ENCODE measurements at regions not wholly inside any gene's neighbourhood (a gene's known extent, or its start where the extent isn't known, plus 50 kb on each side); places are given as distances from the start of the nearest gene placed in this dataset.

GRCh38 chr5:11973469-11973868 lies 69.2 kb upstream of the CTNND2 start:
- in situ Hi-C loops (cut with HindIII; ENCODE audit: low sequenced_read_pairs), result no loop called here

GRCh38 chr5:11963227-11963626 lies 59.0 kb upstream of the CTNND2 start:
- in situ Hi-C loops (cut with HindIII; ENCODE audit: low sequenced_read_pairs), result no loop called here

- in situ Hi-C loops (cut with HindIII; ENCODE audit: low sequenced_read_pairs), result no loop called here
Observed at GRCh38 chr5:11962122-11962521, 57.9 kb upstream of the CTNND2 start.

DNA sequence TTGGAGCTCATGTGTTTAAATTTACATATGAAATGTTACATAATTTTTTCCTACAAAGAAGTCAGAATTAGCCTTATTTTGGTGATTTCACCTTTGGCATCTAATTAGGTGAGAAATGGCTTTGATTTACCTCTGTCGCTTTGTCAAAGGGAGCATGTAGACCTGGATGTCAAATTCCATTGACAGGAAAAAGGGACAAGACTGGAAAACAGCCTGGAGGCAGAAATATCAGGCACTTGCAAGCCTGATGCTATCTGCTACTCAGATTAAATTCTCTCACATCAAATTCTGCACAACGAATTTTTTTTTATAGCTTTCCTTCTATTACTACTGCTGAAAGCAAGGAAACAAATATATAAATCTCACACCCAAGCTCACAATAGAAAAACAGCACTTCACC lies 54.1 kb upstream of the CTNND2 start:
- in situ Hi-C loops (cut with HindIII; ENCODE audit: low sequenced_read_pairs), result no loop called here

DNA sequence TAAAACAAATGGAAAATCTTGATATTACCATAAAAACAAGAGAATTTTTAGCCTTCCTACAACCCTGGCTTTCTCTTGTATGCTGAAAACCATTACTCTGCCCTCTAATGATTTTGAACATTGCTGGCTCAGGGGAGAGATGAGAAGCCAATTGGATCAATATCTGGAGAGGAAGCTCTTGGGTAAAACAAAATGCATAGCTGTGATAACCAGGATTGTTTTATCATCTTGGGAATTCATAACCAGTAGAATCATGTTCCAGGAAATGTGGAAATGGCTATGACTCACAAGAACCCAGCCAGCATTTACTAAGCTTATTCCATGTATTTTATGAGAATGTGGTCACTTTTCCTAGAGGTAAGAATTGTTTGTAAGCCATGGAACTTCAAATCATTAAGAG lies 51.1 kb upstream of the CTNND2 start:
- in situ Hi-C loops (cut with HindIII; ENCODE audit: low sequenced_read_pairs), result no loop called here

Measured in endothelial cell of hepatic sinusoid (primary cell).